ENCODE measurements at regions not wholly inside any gene's neighbourhood (a gene's known extent, or its start where the extent isn't known, plus 50 kb on each side); places are given as distances from the start of the nearest gene placed in this dataset.

DNA sequence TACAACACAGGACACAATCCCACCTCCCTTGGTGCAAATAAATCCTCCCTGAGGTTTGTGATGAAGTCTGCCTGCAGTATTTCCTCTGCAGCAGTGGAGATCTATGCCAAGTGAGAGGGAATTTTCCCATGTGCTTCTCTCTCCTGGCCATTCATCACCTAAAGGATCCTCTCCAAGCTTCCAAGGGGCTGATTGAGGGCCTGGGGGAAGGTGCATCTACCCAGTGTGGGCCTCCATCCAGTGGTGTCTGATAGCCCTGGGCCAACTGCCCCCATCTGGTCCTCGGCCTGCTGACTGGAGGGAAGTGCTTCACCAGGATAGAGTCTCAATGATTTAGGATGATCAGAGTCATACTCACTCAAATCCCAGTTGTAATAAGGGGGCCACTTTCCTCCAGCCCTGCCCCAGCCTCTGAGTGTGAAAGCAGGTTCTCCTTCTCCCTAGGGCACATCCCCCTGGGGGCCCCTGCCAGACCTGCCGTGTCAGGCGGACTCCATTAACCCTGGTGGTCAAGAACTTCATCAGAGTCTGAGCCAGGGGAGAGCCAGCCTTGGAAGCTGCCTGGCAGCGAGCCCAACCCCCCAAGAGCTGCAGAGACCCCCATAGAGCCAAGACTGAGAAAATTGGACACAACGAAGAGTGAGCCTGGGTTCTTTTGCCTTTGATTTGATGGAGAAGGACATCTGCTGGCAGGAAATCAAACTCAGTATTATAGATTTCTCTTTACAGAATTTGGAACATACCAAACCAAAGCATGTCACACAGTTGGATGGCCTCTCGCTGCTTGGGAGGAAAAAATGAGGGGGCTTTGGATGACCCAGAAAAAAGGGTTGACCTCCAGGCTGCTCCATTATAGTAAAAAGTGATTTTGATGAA lies 509.6 kb downstream of the CMPK2 start:
- H3K4me3 ChIP-seq (ENCODE audit: low read depth, low read length) = no peak overlapping the region
- DNase-seq (ENCODE audit: low read depth) = no peak
- no peak for TF ChIP-seq CTCF (IDR thresholded peaks at IDR 0.05; ENCODE audit: control insufficient read depth, extremely low read depth, insufficient read depth)

GRCh38 chr2:6358546-6358945 lies 507.2 kb downstream of the CMPK2 start:
- no peak for DNase-seq (ENCODE audit: low read depth)
- no peak for TF ChIP-seq CTCF (IDR thresholded peaks at IDR 0.05; ENCODE audit: control insufficient read depth, extremely low read depth, insufficient read depth)
- H3K4me3 ChIP-seq (ENCODE audit: low read depth, low read length) = no peak overlapping the region

GRCh38 chr2:6358985-6359384 lies 506.7 kb downstream of the CMPK2 start:
- no peak overlapping the region for H3K4me3 ChIP-seq (ENCODE audit: low read depth, low read length)
- TF ChIP-seq CTCF (IDR thresholded peaks at IDR 0.05; ENCODE audit: control insufficient read depth, extremely low read depth, insufficient read depth) = no peak
- DNase-seq (ENCODE audit: low read depth) = no peak

DNA sequence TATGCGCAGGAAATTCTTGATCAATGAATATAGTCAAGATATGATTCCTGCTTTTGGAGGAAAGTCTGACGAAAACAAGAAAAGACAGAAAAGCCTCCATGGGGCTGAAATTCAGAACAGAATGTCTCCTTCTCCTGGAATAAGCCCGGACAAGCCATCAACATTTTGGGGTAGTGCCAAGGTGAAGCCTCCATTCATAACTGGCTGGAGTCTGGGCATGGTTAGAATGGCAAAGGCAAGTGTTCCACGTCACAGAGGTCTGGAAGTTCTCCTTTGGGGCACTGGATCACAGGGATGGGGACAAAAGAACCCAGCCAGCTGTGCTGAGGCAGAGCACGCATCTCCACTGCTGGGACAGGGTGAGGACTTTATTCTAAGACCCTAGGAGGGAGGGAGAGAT lies 505.7 kb downstream of the CMPK2 start:
- DNase-seq (ENCODE audit: low read depth) = no peak
- H3K4me3 ChIP-seq (ENCODE audit: low read depth, low read length) = no peak overlapping the region
- TF ChIP-seq CTCF (IDR thresholded peaks at IDR 0.05; ENCODE audit: control insufficient read depth, extremely low read depth, insufficient read depth) = no peak

- no peak for TF ChIP-seq CTCF (IDR thresholded peaks at IDR 0.05; ENCODE audit: control insufficient read depth, extremely low read depth, insufficient read depth)
- DNase-seq (ENCODE audit: low read depth) = no peak
- no peak overlapping the region for H3K4me3 ChIP-seq (ENCODE audit: low read depth, low read length)
These were observed 502.8 kb downstream of the CMPK2 start for GRCh38 chr2:6362671-6363450.

GRCh38 chr2:6368281-6368680 lies 497.4 kb downstream of the CMPK2 start:
- no peak for TF ChIP-seq CTCF (IDR thresholded peaks at IDR 0.05; ENCODE audit: control insufficient read depth, extremely low read depth, insufficient read depth)
- no peak for DNase-seq (ENCODE audit: low read depth)
- no peak overlapping the region for H3K4me3 ChIP-seq (ENCODE audit: low read depth, low read length)
